ENCODE measurements at regions not wholly inside any gene's neighbourhood (a gene's known extent, or its start where the extent isn't known, plus 50 kb on each side); places are given as distances from the start of the nearest gene placed in this dataset.

GRCh38 chr7:33832271-33832721 lies 73.0 kb upstream of the BMPER start (continued):
- TF ChIP-seq HINFP (CRISPR knock-in tag; IDR thresholded peaks at IDR 0.05; ENCODE audit: low read depth), result no peak
- no peak for TF ChIP-seq NCOA1 (CRISPR knock-in tag; IDR thresholded peaks at IDR 0.05)
- no peak for TF ChIP-seq ZXDC (CRISPR knock-in tag; IDR thresholded peaks at IDR 0.05)
- TF ChIP-seq ZBTB20 (CRISPR knock-in tag; IDR thresholded peaks at IDR 0.05; ENCODE audit: borderline replicate concordance, low read depth), result no peak
- TF ChIP-seq ZNF777 (CRISPR knock-in tag; IDR thresholded peaks at IDR 0.05), result no peak
- TF ChIP-seq ZFP90 (CRISPR knock-in tag; IDR thresholded peaks at IDR 0.05; ENCODE audit: borderline replicate concordance), result no peak

- BruUV-seq (replicated peaks), result no TSS peak
- ChIA-PET POLR2A (no interaction called here), CTCF (ENCODE audit: low intra/inter-chr PET ratio, low total read pairs) (no interaction called here)
- no peaks in the 10 kb centered on the region for H3K79me2 ChIP-seq (ENCODE audit: insufficient read depth, low read length)
- ATAC-seq, result no peak
- DNase-seq (ENCODE audit: low spot score), result no peak
- no peaks in the 10 kb centered on the region for H3K9me3 ChIP-seq (ENCODE audit: low read length)
- no peak overlapping the region for H3K4me3 ChIP-seq (replicated peaks in 1 of 3; ENCODE audit: insufficient read depth in 1 of 3, low read depth in 2 of 3, low read length in 3 of 3)
- intact Hi-C loops (cut with micrococcal nuclease; ENCODE audit: unreplicated experiment) (no loop called here), in situ Hi-C loops (cut with HindIII; ENCODE audit: extremely low pct_ligation_motif_present, low pct_unique_long_range_greater_than_20kb) (no loop called here)
- H3K27me3 ChIP-seq (ENCODE audit: control insufficient read depth in 1 of 2, insufficient read depth in 2 of 2, low read length in 2 of 2), result 0 out of 5 replicates have a peak, but pooled peaks cover 0 to 12% of the 10 kb centered on the region in 2 experiments
- 33% methylated on average over 8 of the region's 8 CpGs for WGBS (ENCODE audit: low lambda C conversion rate)
- no peak overlapping the region for H3K4me2 ChIP-seq (ENCODE audit: low read depth, low read length)
- H3K36me3 ChIP-seq (replicated peaks in 1 of 2; ENCODE audit: control insufficient read depth in 1 of 2, insufficient read depth in 2 of 2, low read length in 2 of 2), result no peaks in the 10 kb centered on the region
- no peak overlapping the region for H3K9ac ChIP-seq (ENCODE audit: insufficient read depth, low read depth, low read length)
- TF ChIP-seq GTF3A (CRISPR knock-in tag; conservative IDR thresholded peaks at IDR 0.05), result no peak
- TF ChIP-seq MEIS1 (CRISPR knock-in tag; IDR thresholded peaks at IDR 0.05; ENCODE audit: borderline replicate concordance), result no peak
- TF ChIP-seq ZNF784 (CRISPR knock-in tag; IDR thresholded peaks at IDR 0.05; ENCODE audit: borderline replicate concordance), result no peak
- TF ChIP-seq, protein P1, sequence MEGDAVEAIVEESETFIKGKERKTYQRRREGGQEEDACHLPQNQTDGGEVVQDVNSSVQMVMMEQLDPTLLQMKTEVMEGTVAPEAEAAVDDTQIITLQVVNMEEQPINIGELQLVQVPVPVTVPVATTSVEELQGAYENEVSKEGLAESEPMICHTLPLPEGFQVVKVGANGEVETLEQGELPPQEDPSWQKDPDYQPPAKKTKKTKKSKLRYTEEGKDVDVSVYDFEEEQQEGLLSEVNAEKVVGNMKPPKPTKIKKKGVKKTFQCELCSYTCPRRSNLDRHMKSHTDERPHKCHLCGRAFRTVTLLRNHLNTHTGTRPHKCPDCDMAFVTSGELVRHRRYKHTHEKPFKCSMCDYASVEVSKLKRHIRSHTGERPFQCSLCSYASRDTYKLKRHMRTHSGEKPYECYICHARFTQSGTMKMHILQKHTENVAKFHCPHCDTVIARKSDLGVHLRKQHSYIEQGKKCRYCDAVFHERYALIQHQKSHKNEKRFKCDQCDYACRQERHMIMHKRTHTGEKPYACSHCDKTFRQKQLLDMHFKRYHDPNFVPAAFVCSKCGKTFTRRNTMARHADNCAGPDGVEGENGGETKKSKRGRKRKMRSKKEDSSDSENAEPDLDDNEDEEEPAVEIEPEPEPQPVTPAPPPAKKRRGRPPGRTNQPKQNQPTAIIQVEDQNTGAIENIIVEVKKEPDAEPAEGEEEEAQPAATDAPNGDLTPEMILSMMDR (CRISPR knock-in tag; IDR thresholded peaks at IDR 0.05), result peak; percentile 29
- TF ChIP-seq ZFAT (CRISPR knock-in tag; conservative IDR thresholded peaks at IDR 0.05), result no peak
- TF ChIP-seq, protein P2, sequence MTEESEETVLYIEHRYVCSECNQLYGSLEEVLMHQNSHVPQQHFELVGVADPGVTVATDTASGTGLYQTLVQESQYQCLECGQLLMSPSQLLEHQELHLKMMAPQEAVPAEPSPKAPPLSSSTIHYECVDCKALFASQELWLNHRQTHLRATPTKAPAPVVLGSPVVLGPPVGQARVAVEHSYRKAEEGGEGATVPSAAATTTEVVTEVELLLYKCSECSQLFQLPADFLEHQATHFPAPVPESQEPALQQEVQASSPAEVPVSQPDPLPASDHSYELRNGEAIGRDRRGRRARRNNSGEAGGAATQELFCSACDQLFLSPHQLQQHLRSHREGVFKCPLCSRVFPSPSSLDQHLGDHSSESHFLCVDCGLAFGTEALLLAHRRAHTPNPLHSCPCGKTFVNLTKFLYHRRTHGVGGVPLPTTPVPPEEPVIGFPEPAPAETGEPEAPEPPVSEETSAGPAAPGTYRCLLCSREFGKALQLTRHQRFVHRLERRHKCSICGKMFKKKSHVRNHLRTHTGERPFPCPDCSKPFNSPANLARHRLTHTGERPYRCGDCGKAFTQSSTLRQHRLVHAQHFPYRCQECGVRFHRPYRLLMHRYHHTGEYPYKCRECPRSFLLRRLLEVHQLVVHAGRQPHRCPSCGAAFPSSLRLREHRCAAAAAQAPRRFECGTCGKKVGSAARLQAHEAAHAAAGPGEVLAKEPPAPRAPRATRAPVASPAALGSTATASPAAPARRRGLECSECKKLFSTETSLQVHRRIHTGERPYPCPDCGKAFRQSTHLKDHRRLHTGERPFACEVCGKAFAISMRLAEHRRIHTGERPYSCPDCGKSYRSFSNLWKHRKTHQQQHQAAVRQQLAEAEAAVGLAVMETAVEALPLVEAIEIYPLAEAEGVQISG (CRISPR knock-in tag; IDR thresholded peaks at IDR 0.05), result peak; percentile 98
- peak; percentile 79 for TF ChIP-seq ZMYM4 (CRISPR knock-in tag; IDR thresholded peaks at IDR 0.05)
- no peaks in the 10 kb centered on the region for H3K4me1 ChIP-seq (ENCODE audit: insufficient read depth, low read length)
- H2AFZ ChIP-seq (ENCODE audit: low read length), result no peak overlapping the region
- H4K20me1 ChIP-seq (ENCODE audit: insufficient read depth, low read length), result no peaks in the 10 kb centered on the region
- no peak for FAIRE-seq
- H3K27ac ChIP-seq (ENCODE audit: extremely low read length, insufficient read depth, low read length), result no peak overlapping the region
Measured at GRCh38 chr7:33836797-33837355, 68.5 kb upstream of the BMPER start.

Data from HepG2 (cell line).